Heart right ventricle (tissue), 16 donors: ENCODE measurements at regions not wholly inside any gene's neighbourhood (a gene's known extent, or its start where the extent isn't known, plus 50 kb on each side); places are given as distances from the start of the nearest gene placed in this dataset.

Experiments
- ATAC-seq, 8 donors: fragments of 200-7000 bp; cut with Tn5 transposase; one replicate each; pipeline ENCODE4 v1.9.1; 2020; ENCODE audit warnings: mild to moderate bottlenecking in 8 of 8, moderate library complexity in 8 of 8, moderate number of reproducible peaks in 1 of 8
- DNase-seq, 2 donors: peaks; one replicate each; pipeline ENCODE4 v3.0.0-alpha.2; 2020
- H3K27ac ChIP-seq, 10 donors: fragments of 200-600 bp; sonication (generic) in 2 of 10; one replicate each; pipeline versions ENCODE4 v1.5.0 to v1.8.0; 2020 to 2022; ENCODE audit warnings: mild to moderate bottlenecking in 3 of 10
- H3K27me3 ChIP-seq, 7 donors: fragments of 200-600 bp; one replicate each; pipeline ENCODE4 v1.8.0; 2021 to 2022; ENCODE audit warnings: mild to moderate bottlenecking in 2 of 7
- H3K36me3 ChIP-seq, 9 donors: fragments of 200-600 bp; sonication (generic) in 1 of 9; one replicate each; pipeline versions ENCODE4 v1.5.0 to v1.8.0; 2020 to 2022; ENCODE audit warnings: mild to moderate bottlenecking in 2 of 9
- H3K4me1 ChIP-seq, 9 donors: fragments of 200-600 bp; sonication (generic) in 1 of 9; one replicate each; pipeline versions ENCODE4 v1.5.0 to v1.8.0; 2020 to 2022; ENCODE audit warnings: mild to moderate bottlenecking in 4 of 9
- H3K4me3 ChIP-seq, 10 donors: fragments of 200-600 bp; sonication (generic) in 2 of 10; one replicate each; pipeline versions ENCODE4 v1.5.0 to v1.8.0; 2020 to 2022; ENCODE audit warnings: mild to moderate bottlenecking in 7 of 10, moderate library complexity in 2 of 10
- H3K9me3 ChIP-seq, 11 donors: fragments of 200-600 bp in 10 of 11; sonication (generic) in 2 of 11; one replicate each; pipeline versions ENCODE4 v1.5.0 to v1.8.0; 2013 to 2022; ENCODE audit warnings: mild to moderate bottlenecking in 2 of 11, control low read depth in 1 of 11, moderate library complexity in 1 of 11
- WGBS, 2 donors: extraction: QIAGEN DNeasy Blood & Tissue Kit; methylation state at CpG; one replicate each; pipeline ENCODE4 v1.1.7; 2013; ENCODE audit warnings: inconsistent platforms in 1 of 2; 5-methylcytosine and 5-hydroxymethylcytosine counted together
- intact Hi-C, 10 donors: fragments of 100-400 bp; cut with DNase I; formaldehyde crosslinking; loops; one replicate each; pipeline versions ENCODE4 v1.11.1 to v1.14.2; 2022
- TF ChIP-seq, protein P1 (sequence below), 9 donors: fragments of 200-600 bp; sonication (generic) in 2 of 9; IDR thresholded peaks; one replicate each; pipeline versions ENCODE4 v1.5.0 to v1.8.0; 2021 to 2022; ENCODE audit warnings: antibody characterized with exemption in 9 of 9, mild to moderate bottlenecking in 5 of 9, moderate library complexity in 1 of 9
- donor health status: Arrhythmogenic right ventricular cardiomyopathy.
- donor health status: ischemic (EF 13 %, LVEDD 7.1; RV severe dilation, severe dysfunction).
- donor health status: healthy with polysubstance abuse.
- donor health status: DM: no; HTN: yes; CAD: no.
- donor health status: DM: no; HTN: no; CAD: no.
- donor health status: ischemic (EF 25% LVEDD 6.9; RV normal size, moderate dysfunction).
- donor health status: ischemic (EF 25% LVEDD 5.7; RV mildly dilated, moderate dysfunction).
- donor health status: healthy.
- donor health status: DM: yes; HTN: yes; CAD: no.
- donor health status: Ischemic cardiomyopathy.
- donor health status: ischemic (EF 35%, LVEDD 5.7; RV mildly dilated, moderate dysfunction).
- donor health status: nonischemic (EF 11% LVEDD 7.7; RV severe dilation, severe dysfunction).
- donor health status: DM: yes; HTN: yes; CAD: no.
- donor health status: PGD.
- donor health status: ischemic (EF 29% LVEDD 5.4; RV normal size, mild dysfunction).
- donor health status: nonischemic (EF 23%, LVEDD 6.1; RV moderate dilation, normal function).

- Histone ChIP-seq H3K9me3 (no peaks in the 10 kb centered on the region), H3K4me3 (no peak overlapping the region), H3K27me3 (peaks cover 0 to 4% (median 0%) of the 10 kb centered on the region in 7 donors), H3K4me1 (no peaks in the 10 kb centered on the region), H3K27ac (no peak overlapping the region), H3K36me3 (no peaks in the 10 kb centered on the region)
- intact Hi-C loops = loop anchor here in 2 of 10 donors (5.0 to 10.0 kb wide), 2 partner anchors 498 to 920 kb away; no protein-coding TSS in a partner anchor
- DNase-seq (no peak), ATAC-seq (no peak)
- TF ChIP-seq, protein P1, sequence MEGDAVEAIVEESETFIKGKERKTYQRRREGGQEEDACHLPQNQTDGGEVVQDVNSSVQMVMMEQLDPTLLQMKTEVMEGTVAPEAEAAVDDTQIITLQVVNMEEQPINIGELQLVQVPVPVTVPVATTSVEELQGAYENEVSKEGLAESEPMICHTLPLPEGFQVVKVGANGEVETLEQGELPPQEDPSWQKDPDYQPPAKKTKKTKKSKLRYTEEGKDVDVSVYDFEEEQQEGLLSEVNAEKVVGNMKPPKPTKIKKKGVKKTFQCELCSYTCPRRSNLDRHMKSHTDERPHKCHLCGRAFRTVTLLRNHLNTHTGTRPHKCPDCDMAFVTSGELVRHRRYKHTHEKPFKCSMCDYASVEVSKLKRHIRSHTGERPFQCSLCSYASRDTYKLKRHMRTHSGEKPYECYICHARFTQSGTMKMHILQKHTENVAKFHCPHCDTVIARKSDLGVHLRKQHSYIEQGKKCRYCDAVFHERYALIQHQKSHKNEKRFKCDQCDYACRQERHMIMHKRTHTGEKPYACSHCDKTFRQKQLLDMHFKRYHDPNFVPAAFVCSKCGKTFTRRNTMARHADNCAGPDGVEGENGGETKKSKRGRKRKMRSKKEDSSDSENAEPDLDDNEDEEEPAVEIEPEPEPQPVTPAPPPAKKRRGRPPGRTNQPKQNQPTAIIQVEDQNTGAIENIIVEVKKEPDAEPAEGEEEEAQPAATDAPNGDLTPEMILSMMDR (IDR thresholded peaks at IDR 0.05) = no peak
- WGBS, 2 donors = 88 to 90% methylated on average over 2 of the region's 2 CpGs
These were observed 220.8 kb upstream of the DAB1 start for GRCh38 chr1:57644667-57645066.

DNA sequence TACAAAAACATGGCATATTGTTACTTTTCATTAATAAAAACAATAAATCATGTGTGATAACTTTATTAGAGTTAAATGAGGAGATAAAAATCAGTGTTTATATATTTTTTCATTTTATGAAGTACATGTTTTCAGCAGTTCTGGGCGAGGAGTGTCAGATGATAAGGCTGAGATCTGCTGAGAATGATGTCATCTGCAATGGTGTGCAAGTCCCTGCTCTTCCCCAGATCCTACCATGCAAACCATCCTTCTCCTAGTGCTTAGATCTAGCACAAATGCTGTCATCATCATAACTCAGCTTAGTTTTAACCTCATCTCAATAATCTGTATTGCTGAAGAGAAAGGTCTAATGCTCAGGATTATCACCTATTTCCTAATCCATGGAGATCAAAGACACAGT, 214.4 kb upstream of the DAB1 start:
- H3K27ac ChIP-seq = no peak overlapping the region
- no peak overlapping the region for H3K4me3 ChIP-seq
- intact Hi-C loops = no loop called here
- peaks cover 0 to 4% (median 0%) of the 10 kb centered on the region in 7 donors for H3K27me3 ChIP-seq
- 57 to 75% methylated on average over 1 of the region's 1 CpG for WGBS, 2 donors
- TF ChIP-seq, protein P1 (IDR thresholded peaks at IDR 0.05) = no peak
- no peaks in the 10 kb centered on the region for H3K4me1 ChIP-seq
- no peaks in the 10 kb centered on the region for H3K36me3 ChIP-seq
- ATAC-seq (no peak), DNase-seq (no peak)
- no peaks in the 10 kb centered on the region for H3K9me3 ChIP-seq

DNA sequence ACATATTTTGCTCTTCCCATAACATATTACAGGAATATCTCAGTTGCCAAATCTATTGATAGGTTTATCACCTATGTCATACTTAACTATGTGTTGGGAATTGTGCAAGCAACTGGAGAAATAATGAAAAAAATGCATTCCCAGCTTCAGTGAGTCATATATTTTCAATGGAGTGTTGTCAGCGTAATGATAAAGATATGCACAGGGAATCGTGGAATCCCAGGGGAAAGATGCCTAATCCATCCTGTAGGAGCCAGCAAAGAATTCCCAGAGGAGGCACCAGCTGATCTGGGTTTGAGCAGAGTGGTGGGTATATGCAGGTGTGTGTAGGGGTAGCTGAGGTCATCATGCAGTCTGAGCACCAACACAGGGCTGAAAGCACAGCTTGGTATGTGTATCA, 213.3 kb upstream of the DAB1 start:
- DNase-seq = no peak
- intact Hi-C loops = no loop called here
- ATAC-seq = no peak
- TF ChIP-seq, protein P1 (IDR thresholded peaks at IDR 0.05) = no peak
- H3K27me3 ChIP-seq = peaks cover 0 to 3% (median 0%) of the 10 kb centered on the region in 7 donors
- no peaks in the 10 kb centered on the region for H3K4me1 ChIP-seq
- WGBS, 2 donors = 59 to 64% methylated on average over 2 of the region's 2 CpGs
- H3K27ac ChIP-seq = no peak overlapping the region
- H3K9me3 ChIP-seq = no peaks in the 10 kb centered on the region
- H3K4me3 ChIP-seq = no peak overlapping the region
- no peaks in the 10 kb centered on the region for H3K36me3 ChIP-seq

GRCh38 chr1:57633881-57634280, 210.0 kb upstream of the DAB1 start:
- Histone ChIP-seq H3K36me3 (no peaks in the 10 kb centered on the region), H3K4me3 (no peak overlapping the region), H3K9me3 (no peaks in the 10 kb centered on the region), H3K27me3 (peaks cover 0 to 3% (median 0%) of the 10 kb centered on the region in 7 donors), H3K27ac (no peak overlapping the region), H3K4me1 (no peaks in the 10 kb centered on the region)
- no peak for ATAC-seq
- DNase-seq = no peak
- intact Hi-C loops = no loop called here
- 74 to 90% methylated on average over 3 of the region's 3 CpGs for WGBS, 2 donors
- TF ChIP-seq, protein P1 (IDR thresholded peaks at IDR 0.05) = no peak
